GM12873 (cell line): ENCODE measurements at regions not wholly inside any gene's neighbourhood (a gene's known extent, or its start where the extent isn't known, plus 50 kb on each side); places are given as distances from the start of the nearest gene placed in this dataset.

Experiments
- CTCF ChIP-seq: IDR thresholded peaks from 2 replicates; pipeline ENCODE4 v1.5.1; 2012; ENCODE audit warnings: low read depth, mild to moderate bottlenecking, moderate library complexity, low read length, control low read depth; ENCODE audit not compliant: insufficient read depth; ENCODE audit errors: missing control alignments

GRCh38 chr21:43358940-43359822, 67.8 kb downstream of the SIK1 start:
- TF ChIP-seq CTCF = no peak

- no peak for TF ChIP-seq CTCF
Observed at GRCh38 chr21:43357715-43358430, 69.1 kb downstream of the SIK1 start.

GRCh38 chr21:43355925-43356289, 71.0 kb downstream of the SIK1 start:
- TF ChIP-seq CTCF = peak; percentile 34

- TF ChIP-seq CTCF = no peak
Observed at GRCh38 chr21:43355266-43355924, 71.5 kb downstream of the SIK1 start.

- TF ChIP-seq CTCF = no peak
Observed at GRCh38 chr21:43354666-43355065, 72.3 kb downstream of the SIK1 start.

GRCh38 chr21:43354026-43354420, 72.9 kb downstream of the SIK1 start:
- TF ChIP-seq CTCF = no peak
